ENCODE measurements at regions not wholly inside any gene's neighbourhood (a gene's known extent, or its start where the extent isn't known, plus 50 kb on each side); places are given as distances from the start of the nearest gene placed in this dataset.

GRCh38 chr18:27355308-27355707, 170.2 kb upstream of the CHST9 start:
- no peaks in the 10 kb centered on the region for H3K9me1 ChIP-seq (replicated peaks; ENCODE audit: control insufficient read depth, extremely low read depth, insufficient read depth, low read length)
- no peak for TF ChIP-seq JUN (IDR thresholded peaks at IDR 0.05; ENCODE audit: borderline replicate concordance, insufficient read depth, insufficient read length, low read depth)
- H3K27me3 ChIP-seq (ENCODE audit: control insufficient read depth in 2 of 2, insufficient read depth in 2 of 2, low read length in 2 of 2), result no peaks in the 10 kb centered on the region
- no peaks in the 10 kb centered on the region for H3K36me3 ChIP-seq (ENCODE audit: control insufficient read depth in 2 of 2, extremely low read depth in 1 of 2, insufficient read depth in 2 of 2, low read length in 2 of 2)
- BruUV-seq (replicated peaks), result no TSS peak
- H4K20me1 ChIP-seq (replicated peaks; ENCODE audit: control insufficient read depth, extremely low read depth, insufficient read depth, low read length), result no peaks in the 10 kb centered on the region
- no peak for DNase-seq (ENCODE audit: low read depth, low spot score)
- no peaks in the 10 kb centered on the region for H3K4me1 ChIP-seq (ENCODE audit: control insufficient read depth, extremely low read depth, insufficient read depth, low read length)
- H3K27ac ChIP-seq (ENCODE audit: insufficient read depth, low read depth, low read length), result no peak overlapping the region
- H3K4me3 ChIP-seq (replicated peaks in 1 of 3; ENCODE audit: insufficient read depth in 1 of 3, low read depth in 1 of 3, low read length in 3 of 3), result no peak overlapping the region
- dilution Hi-C loops (cut with MboI; ENCODE audit: extremely low pct_ligation_motif_present, low sequenced_read_pairs), result no loop called here
- H3K4me2 ChIP-seq (ENCODE audit: insufficient read depth, low read length), result no peak overlapping the region
- H3K9ac ChIP-seq (replicated peaks; ENCODE audit: extremely low read depth, insufficient read depth, low read length), result no peak overlapping the region
- intact Hi-C loops (cut with micrococcal nuclease), result no loop called here
- no peaks in the 10 kb centered on the region for H3K9me3 ChIP-seq (replicated peaks; ENCODE audit: control insufficient read depth, insufficient read depth, low read length)
- POLR2A ChIA-PET, result no interaction called here
- no peak overlapping the region for H2AFZ ChIP-seq (ENCODE audit: low read depth, low read length)
- FAIRE-seq, result no peak
- no peaks in the 10 kb centered on the region for H3K79me2 ChIP-seq (ENCODE audit: control insufficient read depth, insufficient read depth, low read length)
- CTCF ChIA-PET, result interaction anchor here (0.6 kb wide), 1 partner anchor 10 kb away, joined by 3 read pairs; no protein-coding TSS in a partner anchor

- H4K20me1 ChIP-seq (replicated peaks; ENCODE audit: control insufficient read depth, extremely low read depth, insufficient read depth, low read length), result no peaks in the 10 kb centered on the region
- no peak overlapping the region for H3K4me3 ChIP-seq (replicated peaks in 1 of 3; ENCODE audit: insufficient read depth in 1 of 3, low read depth in 1 of 3, low read length in 3 of 3)
- no peak overlapping the region for H2AFZ ChIP-seq (ENCODE audit: low read depth, low read length)
- H3K4me1 ChIP-seq (ENCODE audit: control insufficient read depth, extremely low read depth, insufficient read depth, low read length), result no peaks in the 10 kb centered on the region
- no TSS peak for BruUV-seq (replicated peaks)
- intact Hi-C loops (cut with micrococcal nuclease), result no loop called here
- POLR2A ChIA-PET, result no interaction called here
- TF ChIP-seq MYC (IDR thresholded peaks at IDR 0.05; ENCODE audit: low read depth, low read length), result no peak
- no peak for TF ChIP-seq FOS (IDR thresholded peaks at IDR 0.05; ENCODE audit: borderline replicate concordance, insufficient read depth, low read length)
- TF ChIP-seq POLR2AphosphoS5 (IDR thresholded peaks at IDR 0.05; ENCODE audit: insufficient read depth, low read depth, low read length), result no peak
- TF ChIP-seq CTCF (IDR thresholded peaks at IDR 0.05; ENCODE audit: extremely low read depth in 1 of 2, insufficient read depth in 1 of 2, low read depth in 1 of 2, low read length in 2 of 2), result no peak
- no peak for TF ChIP-seq GATA2 (IDR thresholded peaks at IDR 0.05; ENCODE audit: insufficient read depth, insufficient read length, low read depth, low read length)
- no peak for TF ChIP-seq MAX (IDR thresholded peaks at IDR 0.05; ENCODE audit: insufficient read depth, insufficient read length)
- TF ChIP-seq JUN (IDR thresholded peaks at IDR 0.05; ENCODE audit: borderline replicate concordance, insufficient read depth, insufficient read length, low read depth), result no peak
- no peak for TF ChIP-seq POLR2A (IDR thresholded peaks at IDR 0.05; ENCODE audit: low read depth, low read length)
- TF ChIP-seq EZH2 (IDR thresholded peaks at IDR 0.05; ENCODE audit: borderline replicate concordance, low read depth, low read length, severe bottlenecking), result no peak
- DNase-seq (ENCODE audit: low read depth, low spot score) (no peak), FAIRE-seq (no peak)
- CTCF ChIA-PET, result no interaction called here
- no peak overlapping the region for H3K9ac ChIP-seq (replicated peaks; ENCODE audit: extremely low read depth, insufficient read depth, low read length)
- no peaks in the 10 kb centered on the region for H3K36me3 ChIP-seq (ENCODE audit: control insufficient read depth in 2 of 2, extremely low read depth in 1 of 2, insufficient read depth in 2 of 2, low read length in 2 of 2)
- no peaks in the 10 kb centered on the region for H3K79me2 ChIP-seq (ENCODE audit: control insufficient read depth, insufficient read depth, low read length)
- H3K4me2 ChIP-seq (ENCODE audit: insufficient read depth, low read length), result no peak overlapping the region
- no peaks in the 10 kb centered on the region for H3K9me3 ChIP-seq (replicated peaks; ENCODE audit: control insufficient read depth, insufficient read depth, low read length)
- H3K27me3 ChIP-seq (ENCODE audit: control insufficient read depth in 2 of 2, insufficient read depth in 2 of 2, low read length in 2 of 2), result no peaks in the 10 kb centered on the region
- H3K9me1 ChIP-seq (replicated peaks; ENCODE audit: control insufficient read depth, extremely low read depth, insufficient read depth, low read length), result no peaks in the 10 kb centered on the region
- H3K27ac ChIP-seq (ENCODE audit: insufficient read depth, low read depth, low read length), result no peak overlapping the region
- dilution Hi-C loops (cut with MboI; ENCODE audit: extremely low pct_ligation_motif_present, low sequenced_read_pairs), result no loop called here
Observed at GRCh38 chr18:27353273-27353672, 168.2 kb upstream of the CHST9 start.
